Chondrocyte (in vitro differentiated cells): ENCODE measurements at regions not wholly inside any gene's neighbourhood (a gene's known extent, or its start where the extent isn't known, plus 50 kb on each side); places are given as distances from the start of the nearest gene placed in this dataset.

Experiments used
- DNase-seq: peaks from one replicate; pipeline ENCODE4 v3.0.0; 2021; ENCODE audit warnings: mixed read lengths, low spot score
- H3K27ac Mint-ChIP-seq: one replicate; pipeline ENCODE4 v1.8.0; 2021; ENCODE audit warnings: mild to moderate bottlenecking, moderate library complexity, mixed read lengths; ENCODE audit not compliant: unreplicated experiment
- H3K27me3 Mint-ChIP-seq: 2 replicates; pipeline ENCODE4 v1.8.0; 2021; ENCODE audit warnings: low read depth, mixed read lengths
- H3K36me3 Mint-ChIP-seq: 2 replicates; pipeline ENCODE4 v1.8.0; 2021; ENCODE audit warnings: low read depth, mixed read lengths
- H3K4me1 Mint-ChIP-seq: 2 replicates; pipeline ENCODE4 v1.8.0; 2021; ENCODE audit warnings: low read depth, mild to moderate bottlenecking, mixed read lengths
- H3K4me3 Mint-ChIP-seq: one replicate; pipeline ENCODE4 v1.8.0; 2021; ENCODE audit warnings: mild to moderate bottlenecking, moderate library complexity, mixed read lengths; ENCODE audit not compliant: unreplicated experiment
- H3K9me3 Mint-ChIP-seq: 2 replicates; pipeline ENCODE4 v1.8.0; 2021; ENCODE audit warnings: low read depth, mixed read lengths
- CTCF ChIP-seq: fragments of 200-600 bp; sonication (generic); IDR thresholded peaks from 2 replicates; pipeline ENCODE4 v1.5.0; 2021; ENCODE audit warnings: antibody characterized with exemption, mild to moderate bottlenecking, moderate library complexity

GRCh38 chr11:103744496-103745153, 291.8 kb upstream of the DDI1 start:
- H3K36me3 Mint-ChIP-seq: peaks cover 6% of the 10 kb centered on the region
- no peaks in the 10 kb centered on the region for H3K27me3 Mint-ChIP-seq
- H3K4me1 Mint-ChIP-seq: peaks cover 1% of the 10 kb centered on the region
- peaks cover 31% of the 10 kb centered on the region for H3K9me3 Mint-ChIP-seq
- no peak for DNase-seq
- H3K4me3 Mint-ChIP-seq: no peak overlapping the region
- TF ChIP-seq CTCF: no peak
- H3K27ac Mint-ChIP-seq: no peak overlapping the region

GRCh38 chr11:103749158-103749557, 287.3 kb upstream of the DDI1 start:
- H3K4me1 Mint-ChIP-seq: no peaks in the 10 kb centered on the region
- H3K27ac Mint-ChIP-seq: no peak overlapping the region
- no peak for TF ChIP-seq CTCF
- H3K36me3 Mint-ChIP-seq: peaks cover 4% of the 10 kb centered on the region
- H3K9me3 Mint-ChIP-seq: peaks cover 28% of the 10 kb centered on the region
- H3K27me3 Mint-ChIP-seq: peaks cover 21% of the 10 kb centered on the region
- H3K4me3 Mint-ChIP-seq: no peak overlapping the region
- no peak for DNase-seq

GRCh38 chr11:103768816-103769215, 267.6 kb upstream of the DDI1 start:
- no peaks in the 10 kb centered on the region for H3K9me3 Mint-ChIP-seq
- TF ChIP-seq CTCF: no peak
- no peaks in the 10 kb centered on the region for H3K36me3 Mint-ChIP-seq
- peaks cover 7% of the 10 kb centered on the region for H3K4me1 Mint-ChIP-seq
- no peak overlapping the region for H3K27ac Mint-ChIP-seq
- peaks cover 5% of the 10 kb centered on the region for H3K27me3 Mint-ChIP-seq
- no peak overlapping the region for H3K4me3 Mint-ChIP-seq
- no peak for DNase-seq

- no peak for DNase-seq
- H3K9me3 Mint-ChIP-seq: no peaks in the 10 kb centered on the region
- H3K4me1 Mint-ChIP-seq: peaks cover 7% of the 10 kb centered on the region
- H3K36me3 Mint-ChIP-seq: no peaks in the 10 kb centered on the region
- no peak overlapping the region for H3K27ac Mint-ChIP-seq
- no peak overlapping the region for H3K4me3 Mint-ChIP-seq
- no peaks in the 10 kb centered on the region for H3K27me3 Mint-ChIP-seq
- TF ChIP-seq CTCF: no peak
These were observed 263.4 kb upstream of the DDI1 start for GRCh38 chr11:103773059-103773458.

- DNase-seq: no peak
- peaks cover 7% of the 10 kb centered on the region for H3K4me1 Mint-ChIP-seq
- no peaks in the 10 kb centered on the region for H3K36me3 Mint-ChIP-seq
- no peak overlapping the region for H3K4me3 Mint-ChIP-seq
- no peak overlapping the region for H3K27ac Mint-ChIP-seq
- TF ChIP-seq CTCF: no peak
- no peaks in the 10 kb centered on the region for H3K27me3 Mint-ChIP-seq
- no peaks in the 10 kb centered on the region for H3K9me3 Mint-ChIP-seq
These were observed 262.9 kb upstream of the DDI1 start for GRCh38 chr11:103773537-103773936.
